Natural killer cell (primary cell): ENCODE measurements at regions not wholly inside any gene's neighbourhood (a gene's known extent, or its start where the extent isn't known, plus 50 kb on each side); places are given as distances from the start of the nearest gene placed in this dataset.

Source experiments
- ATAC-seq, 3 donors: fragments of 150-1000 bp in 2 of 3; fragments of 200-7000 bp in 1 of 3; cut with Tn5 transposase; 1 replicate in 1 of 3; 2 replicates in 2 of 3; pipeline ENCODE4 v1.10.0; 2021; ENCODE audit warnings: mild to moderate bottlenecking in 2 of 3, moderate library complexity in 2 of 3
- DNase-seq, 2 donors: peaks; one replicate each; pipeline versions ENCODE4 v3.0.0 to v3.0.0-alpha.2; 2013 to 2021; ENCODE audit warnings: mixed read lengths in 1 of 2
- H3K27ac ChIP-seq: one replicate; pipeline ENCODE4 v1.5.1; 2013; ENCODE audit warnings: mild to moderate bottlenecking, low read length
- H3K27me3 ChIP-seq: one replicate; pipeline ENCODE4 v1.6.1; 2013; ENCODE audit warnings: low read length; ENCODE audit not compliant: control insufficient read depth, insufficient read depth
- H3K36me3 ChIP-seq: one replicate; pipeline ENCODE4 v1.6.1; 2013; ENCODE audit warnings: low read length; ENCODE audit not compliant: control insufficient read depth, insufficient read depth
- H3K4me1 ChIP-seq: one replicate; pipeline ENCODE4 v1.6.1; 2013; ENCODE audit warnings: low read length; ENCODE audit not compliant: control insufficient read depth, insufficient read depth
- H3K4me3 ChIP-seq: one replicate; pipeline ENCODE4 v1.5.1; 2013; ENCODE audit warnings: low read length
- H3K9me3 ChIP-seq: one replicate; pipeline ENCODE4 v1.6.1; 2013; ENCODE audit warnings: low read length; ENCODE audit not compliant: control insufficient read depth, insufficient read depth
- H3K27ac Mint-ChIP-seq, 2 donors: one replicate each; pipeline ENCODE4 v1.8.0; 2022; ENCODE audit warnings: mild to moderate bottlenecking in 2 of 2, mixed read lengths in 2 of 2, moderate library complexity in 1 of 2
- H3K27me3 Mint-ChIP-seq, 2 donors: one replicate each; pipeline ENCODE4 v1.8.0; 2022; ENCODE audit warnings: low read depth in 2 of 2, mixed read lengths in 2 of 2
- H3K36me3 Mint-ChIP-seq: one replicate; pipeline ENCODE4 v1.8.0; 2022; ENCODE audit warnings: mixed read lengths
- H3K4me1 Mint-ChIP-seq, 2 donors: one replicate each; pipeline ENCODE4 v1.8.0; 2022; ENCODE audit warnings: mixed read lengths in 2 of 2
- H3K4me3 Mint-ChIP-seq: one replicate; pipeline ENCODE4 v1.8.0; 2022; ENCODE audit warnings: mild to moderate bottlenecking, moderate library complexity, mixed read lengths
- H3K9me3 Mint-ChIP-seq, 2 donors: one replicate each; pipeline ENCODE4 v1.8.0; 2022; ENCODE audit warnings: mixed read lengths in 2 of 2
- WGBS: methylation state at CpG from one replicate; pipeline ENCODE4 v1.1.7; 2013; ENCODE audit warnings: missing lambda C conversion rate; ENCODE audit not compliant: insufficient coverage; 5-methylcytosine and 5-hydroxymethylcytosine counted together
- intact Hi-C: fragments of 100-400 bp; cut with micrococcal nuclease; formaldehyde crosslinking; loops from one replicate; pipeline ENCODE4 v1.14.2; 2022
- TF ChIP-seq, protein P1 (sequence below): fragments of 200-600 bp; IDR thresholded peaks from one replicate; pipeline ENCODE4 v1.8.0; 2022; ENCODE audit warnings: antibody characterized with exemption

DNA sequence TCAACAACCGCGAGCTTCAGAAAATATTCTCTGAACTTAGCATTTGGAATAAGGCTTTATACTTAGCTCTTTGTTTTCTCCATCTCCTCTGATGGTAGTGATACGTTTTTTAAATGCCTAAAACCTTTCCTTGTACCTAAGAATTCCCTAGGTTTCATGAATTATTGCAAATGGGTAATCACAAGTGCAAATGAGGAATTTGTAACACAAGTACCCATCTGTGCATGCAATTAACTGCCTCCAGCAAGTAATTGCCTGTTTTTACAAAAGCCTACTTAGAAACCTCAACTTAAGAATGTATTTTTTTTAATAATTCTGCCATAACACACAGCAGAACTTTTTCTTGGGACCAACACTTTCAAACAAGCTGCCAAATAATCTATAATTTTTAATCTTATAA is 149.2 kb downstream of the PHLDA1 start:
- H3K27me3 Mint-ChIP-seq, result peaks cover 25 to 42% of the 10 kb centered on the region in 2 donors
- no peaks in the 10 kb centered on the region for H3K9me3 Mint-ChIP-seq
- no peaks in the 10 kb centered on the region for H3K4me1 ChIP-seq
- no peaks in the 10 kb centered on the region for H3K4me1 Mint-ChIP-seq
- no CpG with 5 or more reads among the region's 3 CpGs for WGBS
- TF ChIP-seq, protein P1, sequence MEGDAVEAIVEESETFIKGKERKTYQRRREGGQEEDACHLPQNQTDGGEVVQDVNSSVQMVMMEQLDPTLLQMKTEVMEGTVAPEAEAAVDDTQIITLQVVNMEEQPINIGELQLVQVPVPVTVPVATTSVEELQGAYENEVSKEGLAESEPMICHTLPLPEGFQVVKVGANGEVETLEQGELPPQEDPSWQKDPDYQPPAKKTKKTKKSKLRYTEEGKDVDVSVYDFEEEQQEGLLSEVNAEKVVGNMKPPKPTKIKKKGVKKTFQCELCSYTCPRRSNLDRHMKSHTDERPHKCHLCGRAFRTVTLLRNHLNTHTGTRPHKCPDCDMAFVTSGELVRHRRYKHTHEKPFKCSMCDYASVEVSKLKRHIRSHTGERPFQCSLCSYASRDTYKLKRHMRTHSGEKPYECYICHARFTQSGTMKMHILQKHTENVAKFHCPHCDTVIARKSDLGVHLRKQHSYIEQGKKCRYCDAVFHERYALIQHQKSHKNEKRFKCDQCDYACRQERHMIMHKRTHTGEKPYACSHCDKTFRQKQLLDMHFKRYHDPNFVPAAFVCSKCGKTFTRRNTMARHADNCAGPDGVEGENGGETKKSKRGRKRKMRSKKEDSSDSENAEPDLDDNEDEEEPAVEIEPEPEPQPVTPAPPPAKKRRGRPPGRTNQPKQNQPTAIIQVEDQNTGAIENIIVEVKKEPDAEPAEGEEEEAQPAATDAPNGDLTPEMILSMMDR, result no peak
- peaks cover 7% of the 10 kb centered on the region for H3K27me3 ChIP-seq
- no peak overlapping the region for H3K4me3 ChIP-seq
- no peak overlapping the region for H3K4me3 Mint-ChIP-seq
- H3K36me3 ChIP-seq, result no peaks in the 10 kb centered on the region
- no peak overlapping the region for H3K27ac Mint-ChIP-seq
- no peaks in the 10 kb centered on the region for H3K9me3 ChIP-seq
- H3K36me3 Mint-ChIP-seq, result no peaks in the 10 kb centered on the region
- no peak for ATAC-seq
- H3K27ac ChIP-seq, result no peak overlapping the region
- intact Hi-C loops, result no loop called here
- no peak for DNase-seq

DNA sequence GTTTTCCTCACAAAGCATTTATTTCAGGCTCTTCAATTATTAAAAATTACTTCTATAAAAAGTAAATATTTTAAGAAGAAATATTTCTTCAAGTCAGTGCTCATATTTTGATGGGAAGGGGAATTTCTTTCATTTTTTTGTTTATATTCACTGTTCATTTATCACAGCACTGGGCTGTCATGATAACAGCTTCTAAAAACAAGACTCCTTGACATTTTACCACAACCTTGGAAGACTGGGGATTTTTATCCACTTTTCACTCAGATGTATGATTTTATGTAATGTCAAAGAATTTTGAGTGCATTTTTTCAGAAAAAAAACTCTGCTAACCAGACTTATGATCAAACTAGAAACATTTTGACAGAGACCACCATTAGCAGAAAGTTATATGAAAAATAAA is 149.7 kb downstream of the PHLDA1 start:
- H3K36me3 Mint-ChIP-seq, result no peaks in the 10 kb centered on the region
- no peaks in the 10 kb centered on the region for H3K4me1 ChIP-seq
- no peak overlapping the region for H3K4me3 ChIP-seq
- ATAC-seq (no peak), DNase-seq (no peak)
- H3K27ac Mint-ChIP-seq, result no peak overlapping the region
- intact Hi-C loops, result no loop called here
- H3K36me3 ChIP-seq, result no peaks in the 10 kb centered on the region
- peaks cover 29 to 44% of the 10 kb centered on the region in 2 donors for H3K27me3 Mint-ChIP-seq
- H3K9me3 Mint-ChIP-seq, result no peaks in the 10 kb centered on the region
- TF ChIP-seq, protein P1, result no peak
- H3K4me1 Mint-ChIP-seq, result no peaks in the 10 kb centered on the region
- H3K27ac ChIP-seq, result no peak overlapping the region
- no peaks in the 10 kb centered on the region for H3K9me3 ChIP-seq
- H3K27me3 ChIP-seq, result peaks cover 7% of the 10 kb centered on the region
- no peak overlapping the region for H3K4me3 Mint-ChIP-seq

DNA sequence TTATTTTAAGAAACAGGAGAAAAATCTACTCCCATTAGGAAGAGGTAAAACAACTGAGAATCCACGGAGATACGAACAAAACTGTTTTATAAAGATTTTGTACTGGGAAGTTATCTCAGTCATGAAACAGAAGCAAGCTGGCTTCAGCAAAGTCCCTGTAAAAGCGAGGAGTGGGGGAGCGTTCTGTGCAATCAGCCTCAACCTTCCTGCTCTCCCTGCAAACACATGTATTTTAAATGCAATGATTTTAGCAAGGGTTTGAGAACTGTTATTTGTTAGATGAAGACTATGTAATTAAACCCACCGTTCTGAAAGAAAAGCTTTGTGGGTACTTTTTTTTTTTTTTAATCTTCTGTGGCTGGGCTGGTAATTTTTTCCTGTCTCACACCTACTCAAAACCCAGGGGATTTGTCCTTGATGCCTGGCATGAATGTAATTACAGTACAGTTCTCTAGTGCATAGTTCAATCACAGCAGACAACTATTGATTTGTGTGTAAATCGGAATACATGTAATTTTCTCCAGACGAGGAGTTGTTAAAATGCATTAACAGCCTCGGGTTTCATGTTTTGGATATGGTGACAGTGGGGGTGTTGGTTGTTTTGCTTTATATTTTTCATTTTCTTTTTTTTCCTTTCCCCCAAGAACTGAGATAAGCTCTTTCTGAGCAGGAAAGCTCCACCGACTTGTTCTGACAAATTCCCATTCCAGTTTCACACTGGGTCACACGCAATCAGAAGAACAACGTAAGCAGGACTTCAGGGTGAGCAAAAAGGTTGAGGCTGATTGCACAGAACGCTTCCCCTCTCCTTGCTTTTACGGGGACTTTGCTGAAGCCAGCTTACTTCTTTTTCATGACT is 153.6 kb downstream of the PHLDA1 start:
- ATAC-seq, result no peak
- H3K27me3 ChIP-seq, result peaks cover 3% of the 10 kb centered on the region
- H3K4me3 ChIP-seq, result no peak overlapping the region
- no peak overlapping the region for H3K27ac Mint-ChIP-seq
- no peaks in the 10 kb centered on the region for H3K9me3 ChIP-seq
- DNase-seq, result no peak
- H3K27ac ChIP-seq, result no peak overlapping the region
- H3K4me1 Mint-ChIP-seq, result no peaks in the 10 kb centered on the region
- intact Hi-C loops, result no loop called here
- H3K4me3 Mint-ChIP-seq, result no peak overlapping the region
- no peaks in the 10 kb centered on the region for H3K36me3 Mint-ChIP-seq
- 93% methylated on average over 11 of the region's 13 CpGs for WGBS
- H3K4me1 ChIP-seq, result no peaks in the 10 kb centered on the region
- peaks cover 23 to 46% of the 10 kb centered on the region in 2 donors for H3K27me3 Mint-ChIP-seq
- H3K9me3 Mint-ChIP-seq, result no peaks in the 10 kb centered on the region
- no peaks in the 10 kb centered on the region for H3K36me3 ChIP-seq
- TF ChIP-seq, protein P1, result no peak
